ENCODE measurements at regions not wholly inside any gene's neighbourhood (a gene's known extent, or its start where the extent isn't known, plus 50 kb on each side); places are given as distances from the start of the nearest gene placed in this dataset.

DNA sequence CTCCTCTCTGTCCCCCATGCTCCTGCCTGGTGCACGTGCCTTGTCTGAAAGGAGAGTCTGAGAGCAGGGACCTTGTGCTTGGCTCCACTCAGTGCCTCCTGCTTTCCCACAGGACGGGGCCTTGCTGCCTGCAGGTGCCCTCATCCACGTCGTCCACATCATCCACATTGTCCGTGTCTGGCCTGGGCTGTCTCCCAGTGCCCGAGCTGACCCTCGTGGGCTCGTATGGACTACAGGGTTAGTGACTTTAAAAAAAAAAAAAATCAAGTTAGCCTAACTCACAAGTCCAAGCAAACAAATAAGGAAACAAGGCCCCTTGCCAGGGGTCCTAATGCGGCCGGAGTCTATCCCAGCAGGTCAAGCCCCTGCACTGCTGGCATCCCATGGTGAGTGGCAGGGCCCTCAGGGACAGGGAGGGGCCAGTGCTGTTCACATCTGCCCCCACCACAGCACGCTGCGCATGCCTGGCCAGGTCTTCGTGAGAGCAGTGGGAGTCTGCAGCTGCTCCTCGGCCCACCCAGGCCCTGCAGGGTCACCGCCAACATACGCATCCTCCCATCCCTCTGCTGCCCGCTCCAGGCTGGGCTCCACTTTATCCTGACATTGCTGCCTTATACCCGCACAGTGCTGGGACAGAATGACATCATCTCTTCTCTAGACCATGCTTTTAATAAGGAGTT is 232.6 kb downstream of the NDUFA10 start:
- ChIA-PET CTCF (no interaction called here), POLR2A (no interaction called here)
- no peak for DNase-seq (ENCODE audit: extremely low spot score)
- TF ChIP-seq, protein P1, sequence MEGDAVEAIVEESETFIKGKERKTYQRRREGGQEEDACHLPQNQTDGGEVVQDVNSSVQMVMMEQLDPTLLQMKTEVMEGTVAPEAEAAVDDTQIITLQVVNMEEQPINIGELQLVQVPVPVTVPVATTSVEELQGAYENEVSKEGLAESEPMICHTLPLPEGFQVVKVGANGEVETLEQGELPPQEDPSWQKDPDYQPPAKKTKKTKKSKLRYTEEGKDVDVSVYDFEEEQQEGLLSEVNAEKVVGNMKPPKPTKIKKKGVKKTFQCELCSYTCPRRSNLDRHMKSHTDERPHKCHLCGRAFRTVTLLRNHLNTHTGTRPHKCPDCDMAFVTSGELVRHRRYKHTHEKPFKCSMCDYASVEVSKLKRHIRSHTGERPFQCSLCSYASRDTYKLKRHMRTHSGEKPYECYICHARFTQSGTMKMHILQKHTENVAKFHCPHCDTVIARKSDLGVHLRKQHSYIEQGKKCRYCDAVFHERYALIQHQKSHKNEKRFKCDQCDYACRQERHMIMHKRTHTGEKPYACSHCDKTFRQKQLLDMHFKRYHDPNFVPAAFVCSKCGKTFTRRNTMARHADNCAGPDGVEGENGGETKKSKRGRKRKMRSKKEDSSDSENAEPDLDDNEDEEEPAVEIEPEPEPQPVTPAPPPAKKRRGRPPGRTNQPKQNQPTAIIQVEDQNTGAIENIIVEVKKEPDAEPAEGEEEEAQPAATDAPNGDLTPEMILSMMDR (IDR thresholded peaks at IDR 0.05; ENCODE audit: control extremely low read depth, extremely low read depth, low read depth, missing control alignments) = no peak

DNA sequence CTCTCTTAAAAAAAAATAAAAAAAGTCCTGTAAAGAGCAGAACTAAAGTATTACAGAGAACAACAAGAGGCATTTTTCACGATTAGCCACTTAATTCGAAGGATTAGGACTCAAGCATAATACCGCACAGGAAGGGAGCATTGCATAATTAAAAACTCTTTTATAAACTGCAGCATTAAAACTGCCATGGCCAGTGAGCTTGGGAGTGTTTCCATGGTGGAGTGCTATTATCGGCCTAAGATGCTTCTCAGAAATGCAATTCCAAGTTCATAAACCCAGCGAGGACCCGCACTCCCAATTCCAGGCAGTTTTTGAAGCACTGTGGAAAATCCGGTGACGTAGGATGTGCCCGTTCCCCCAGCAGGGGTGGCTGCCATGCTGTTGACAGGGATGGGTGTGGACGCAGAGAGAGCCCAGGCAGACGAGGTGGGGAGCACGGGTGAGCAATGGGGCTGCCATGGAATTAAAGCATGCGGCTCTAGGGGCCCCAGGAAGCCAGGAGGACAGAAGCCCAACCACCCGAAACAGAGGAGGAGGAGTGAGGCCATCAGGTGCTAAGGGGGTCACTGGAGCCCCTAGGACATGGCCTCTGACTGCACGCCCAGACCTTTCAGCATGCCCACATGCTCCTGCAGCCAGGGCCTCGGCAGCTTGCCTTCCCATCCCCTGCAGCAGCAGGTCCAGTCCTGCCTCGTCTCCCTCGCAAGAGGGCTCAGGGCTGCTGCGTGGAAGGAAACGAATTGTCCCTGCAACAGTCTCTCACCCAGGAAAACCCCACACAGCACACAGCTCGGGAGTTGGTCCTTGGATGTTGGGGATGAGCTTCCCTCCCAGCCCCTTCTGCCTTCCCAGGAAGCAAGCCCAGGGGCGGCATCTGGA is 233.4 kb downstream of the NDUFA10 start:
- ChIA-PET POLR2A (no interaction called here), CTCF (no interaction called here)
- TF ChIP-seq, protein P1 (IDR thresholded peaks at IDR 0.05; ENCODE audit: control extremely low read depth, extremely low read depth, low read depth, missing control alignments) = no peak
- no peak for DNase-seq (ENCODE audit: extremely low spot score)

DNA sequence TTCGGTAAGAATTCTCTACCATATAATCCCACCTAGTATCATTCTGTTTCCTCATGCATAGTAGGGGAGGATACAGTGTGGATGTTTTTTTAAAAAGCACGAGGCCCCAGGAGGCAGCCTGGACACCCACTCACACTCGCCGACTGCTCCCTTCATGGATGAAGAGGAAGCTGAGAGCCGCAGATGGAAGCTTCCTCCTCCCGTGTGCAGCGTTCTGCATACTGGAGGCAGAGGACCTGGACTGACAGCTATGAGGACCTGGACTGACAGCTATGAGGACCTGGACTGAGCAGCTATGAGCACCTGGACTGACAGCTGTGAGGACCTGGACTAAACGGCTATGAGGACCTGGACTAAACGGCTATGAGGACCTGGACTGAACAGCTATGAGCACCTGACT is 234.4 kb downstream of the NDUFA10 start:
- TF ChIP-seq, protein P1 (IDR thresholded peaks at IDR 0.05; ENCODE audit: control extremely low read depth, extremely low read depth, low read depth, missing control alignments) = no peak
- POLR2A ChIA-PET = no interaction called here
- no peak for DNase-seq (ENCODE audit: extremely low spot score)
- CTCF ChIA-PET = interaction anchor here (1.0 kb wide), 1 partner anchor 15 kb away, joined by 3 read pairs; no protein-coding TSS in a partner anchor

DNA sequence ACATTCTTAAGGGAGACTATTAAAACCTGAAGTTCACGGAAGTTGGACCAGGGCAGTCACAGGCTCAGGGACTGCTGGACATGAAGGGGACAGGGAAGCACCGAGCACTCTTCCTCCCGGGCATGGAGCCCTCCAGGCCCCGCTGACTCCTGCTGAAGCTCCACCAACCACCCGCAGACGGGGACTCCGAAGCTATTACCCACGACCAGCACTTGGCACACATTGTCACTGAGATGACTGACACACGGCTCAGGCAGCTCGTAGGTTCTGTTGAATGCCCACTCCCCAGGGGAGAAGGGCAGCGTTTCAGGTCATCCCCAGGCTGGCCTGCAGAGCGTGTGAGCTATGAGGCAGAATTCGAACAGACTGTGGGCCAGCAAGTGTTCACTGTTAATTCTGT is 234.8 kb downstream of the NDUFA10 start:
- DNase-seq (ENCODE audit: extremely low spot score) = no peak
- TF ChIP-seq, protein P1 (IDR thresholded peaks at IDR 0.05; ENCODE audit: control extremely low read depth, extremely low read depth, low read depth, missing control alignments) = no peak
- POLR2A ChIA-PET = no interaction called here
- CTCF ChIA-PET = interaction anchor here (1.0 kb wide), 1 partner anchor 15 kb away, joined by 3 read pairs; no protein-coding TSS in a partner anchor

DNA sequence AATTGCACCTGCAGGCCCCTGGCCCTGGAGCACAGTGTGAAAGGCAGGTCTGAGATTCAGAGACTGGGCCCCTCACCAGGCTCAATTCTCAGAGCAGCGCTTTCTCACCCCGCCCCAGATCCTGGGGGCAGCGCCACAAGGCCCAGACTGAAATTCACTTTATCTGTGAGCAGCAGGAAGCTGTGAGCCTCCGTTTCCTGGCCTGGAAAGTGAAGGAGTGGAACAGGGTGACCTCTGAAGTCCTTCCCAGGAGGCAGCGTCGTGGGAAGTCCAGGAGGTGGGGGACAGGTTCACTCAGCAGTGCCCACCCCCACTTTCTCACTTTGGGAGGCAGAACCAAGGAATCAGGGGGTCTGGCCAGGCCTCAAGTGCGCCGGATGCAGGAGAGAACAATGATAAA is 235.4 kb downstream of the NDUFA10 start:
- POLR2A ChIA-PET = no interaction called here
- TF ChIP-seq, protein P1 (IDR thresholded peaks at IDR 0.05; ENCODE audit: control extremely low read depth, extremely low read depth, low read depth, missing control alignments) = no peak
- DNase-seq (ENCODE audit: extremely low spot score) = no peak
- CTCF ChIA-PET = no interaction called here

DNA sequence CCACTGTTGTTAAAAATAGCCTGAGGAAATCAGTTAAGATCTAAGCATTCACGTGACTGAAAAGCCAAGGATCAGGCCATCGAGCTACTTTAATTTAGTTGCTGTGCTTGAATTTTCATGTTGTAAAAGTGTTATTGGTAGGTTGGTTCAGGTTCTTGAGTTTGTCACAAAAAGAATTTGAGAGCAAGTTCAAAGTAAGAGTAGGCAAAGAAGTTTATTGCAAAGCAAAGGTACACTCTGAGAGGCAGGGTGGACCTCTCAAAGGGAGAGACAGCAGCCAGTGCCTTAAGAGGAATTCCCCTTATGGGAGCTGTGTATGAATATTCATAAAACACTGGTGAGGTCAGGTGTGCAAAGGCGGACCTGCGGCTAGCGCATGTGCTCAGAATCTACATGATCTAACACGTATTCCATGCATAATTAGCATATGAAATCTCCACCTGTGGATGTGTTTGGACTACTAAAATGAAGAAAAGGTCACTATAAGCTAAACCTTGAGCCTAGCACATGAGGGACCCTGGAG is 236.5 kb downstream of the NDUFA10 start:
- ChIA-PET CTCF (no interaction called here), POLR2A (no interaction called here)
- no peak for DNase-seq (ENCODE audit: extremely low spot score)
- TF ChIP-seq, protein P1 (IDR thresholded peaks at IDR 0.05; ENCODE audit: control extremely low read depth, extremely low read depth, low read depth, missing control alignments) = no peak

Data from GM10248 (cell line).